ENCODE measurements at regions not wholly inside any gene's neighbourhood (a gene's known extent, or its start where the extent isn't known, plus 50 kb on each side); places are given as distances from the start of the nearest gene placed in this dataset.

- Histone ChIP-seq H3K4me1 (ENCODE audit: insufficient read depth, low read length) (peaks cover 7% of the 10 kb centered on the region), H3K9me3 (ENCODE audit: insufficient read depth, low read depth, low read length) (no peaks in the 10 kb centered on the region), H4K20me1 (ENCODE audit: insufficient read depth, low read length) (no peaks in the 10 kb centered on the region), H3K79me2 (ENCODE audit: insufficient read depth, low read length) (no peaks in the 10 kb centered on the region), H3K4me2 (ENCODE audit: low read length) (no peak overlapping the region), H3K27ac (ENCODE audit: low read depth, low read length) (no peak overlapping the region), H3K9ac (ENCODE audit: low read length) (no peak overlapping the region), H3K36me3 (ENCODE audit: insufficient read depth, low read length) (no peaks in the 10 kb centered on the region), H3K4me3 (ENCODE audit: insufficient read depth, low read depth, low read length) (no peak overlapping the region), H2AFZ (ENCODE audit: low read depth, low read length) (no peak overlapping the region), H3K27me3 (ENCODE audit: insufficient read depth, low read length) (peaks cover 2% of the 10 kb centered on the region)
- Mint-ChIP-seq H3K4me3 (ENCODE audit: unreplicated experiment) (no peak overlapping the region), H3K27me3 (ENCODE audit: low read depth, unreplicated experiment) (peaks cover 54% of the 10 kb centered on the region), H3K9me3 (ENCODE audit: unreplicated experiment) (peaks cover 24% of the 10 kb centered on the region), H3K4me1 (ENCODE audit: low read depth, unreplicated experiment) (peaks cover 2% of the 10 kb centered on the region), H3K27ac (ENCODE audit: unreplicated experiment) (no peak overlapping the region), H3K36me3 (ENCODE audit: low read depth, unreplicated experiment) (no peaks in the 10 kb centered on the region)
- TF ChIP-seq EZH2 (IDR thresholded peaks at IDR 0.05; ENCODE audit: insufficient read depth, low read length) (no peak), CTCF (IDR thresholded peaks at IDR 0.05; ENCODE audit: insufficient read depth, low read depth, low read length) (no peak)
- FAIRE-seq = no peak
- DNase-seq (ENCODE audit: low read depth) = no peak
Observed at GRCh38 chr2:120596191-120596811, 139.4 kb upstream of the GLI2 start.

GRCh38 chr2:120596990-120597594 is 138.6 kb upstream of the GLI2 start:
- peaks cover 2% of the 10 kb centered on the region for H3K27me3 ChIP-seq (ENCODE audit: insufficient read depth, low read length)
- no peak overlapping the region for H3K4me2 ChIP-seq (ENCODE audit: low read length)
- no peak overlapping the region for H3K4me3 ChIP-seq (ENCODE audit: insufficient read depth, low read depth, low read length)
- Mint-ChIP-seq H3K4me1 (ENCODE audit: low read depth, unreplicated experiment) (no peaks in the 10 kb centered on the region), H3K27me3 (ENCODE audit: low read depth, unreplicated experiment) (peaks cover 57% of the 10 kb centered on the region), H3K9me3 (ENCODE audit: unreplicated experiment) (peaks cover 24% of the 10 kb centered on the region), H3K27ac (ENCODE audit: unreplicated experiment) (peak overlapping the region; percentile 31), H3K36me3 (ENCODE audit: low read depth, unreplicated experiment) (no peaks in the 10 kb centered on the region), H3K4me3 (ENCODE audit: unreplicated experiment) (no peak overlapping the region)
- no peaks in the 10 kb centered on the region for H3K36me3 ChIP-seq (ENCODE audit: insufficient read depth, low read length)
- DNase-seq (ENCODE audit: low read depth) (peak; percentile 42), FAIRE-seq (peak; percentile 23)
- peaks cover 7% of the 10 kb centered on the region for H3K4me1 ChIP-seq (ENCODE audit: insufficient read depth, low read length)
- no peak overlapping the region for H3K27ac ChIP-seq (ENCODE audit: low read depth, low read length)
- H3K9ac ChIP-seq (ENCODE audit: low read length) = no peak overlapping the region
- H2AFZ ChIP-seq (ENCODE audit: low read depth, low read length) = peak overlapping the region; percentile 2
- no peaks in the 10 kb centered on the region for H3K79me2 ChIP-seq (ENCODE audit: insufficient read depth, low read length)
- no peaks in the 10 kb centered on the region for H4K20me1 ChIP-seq (ENCODE audit: insufficient read depth, low read length)
- no peak for TF ChIP-seq EZH2 (IDR thresholded peaks at IDR 0.05; ENCODE audit: insufficient read depth, low read length)
- TF ChIP-seq CTCF (IDR thresholded peaks at IDR 0.05; ENCODE audit: insufficient read depth, low read depth, low read length) = no peak
- H3K9me3 ChIP-seq (ENCODE audit: insufficient read depth, low read depth, low read length) = no peaks in the 10 kb centered on the region

GRCh38 chr2:120597595-120598193 is 138.0 kb upstream of the GLI2 start:
- Histone ChIP-seq H3K27me3 (ENCODE audit: insufficient read depth, low read length) (peaks cover 2% of the 10 kb centered on the region), H3K9me3 (ENCODE audit: insufficient read depth, low read depth, low read length) (no peaks in the 10 kb centered on the region), H4K20me1 (ENCODE audit: insufficient read depth, low read length) (no peaks in the 10 kb centered on the region), H3K36me3 (ENCODE audit: insufficient read depth, low read length) (no peaks in the 10 kb centered on the region), H3K27ac (ENCODE audit: low read depth, low read length) (no peak overlapping the region), H3K4me2 (ENCODE audit: low read length) (no peak overlapping the region), H3K4me3 (ENCODE audit: insufficient read depth, low read depth, low read length) (no peak overlapping the region), H3K4me1 (ENCODE audit: insufficient read depth, low read length) (peaks cover 7% of the 10 kb centered on the region), H3K79me2 (ENCODE audit: insufficient read depth, low read length) (no peaks in the 10 kb centered on the region), H3K9ac (ENCODE audit: low read length) (no peak overlapping the region), H2AFZ (ENCODE audit: low read depth, low read length) (no peak overlapping the region)
- H3K27ac Mint-ChIP-seq (ENCODE audit: unreplicated experiment) = peak overlapping the region; percentile 31
- no peak for TF ChIP-seq EZH2 (IDR thresholded peaks at IDR 0.05; ENCODE audit: insufficient read depth, low read length)
- no peak for TF ChIP-seq CTCF (IDR thresholded peaks at IDR 0.05; ENCODE audit: insufficient read depth, low read depth, low read length)
- DNase-seq (ENCODE audit: low read depth) = no peak
- no peak for FAIRE-seq
- H3K27me3 Mint-ChIP-seq (ENCODE audit: low read depth, unreplicated experiment) = peaks cover 57% of the 10 kb centered on the region
- H3K4me3 Mint-ChIP-seq (ENCODE audit: unreplicated experiment) = no peak overlapping the region
- H3K4me1 Mint-ChIP-seq (ENCODE audit: low read depth, unreplicated experiment) = no peaks in the 10 kb centered on the region
- H3K9me3 Mint-ChIP-seq (ENCODE audit: unreplicated experiment) = peaks cover 24% of the 10 kb centered on the region
- no peaks in the 10 kb centered on the region for H3K36me3 Mint-ChIP-seq (ENCODE audit: low read depth, unreplicated experiment)

Data from astrocyte (in vitro differentiated cells and primary cell).